B cell (primary cell): ENCODE measurements at regions not wholly inside any gene's neighbourhood (a gene's known extent, or its start where the extent isn't known, plus 50 kb on each side); places are given as distances from the start of the nearest gene placed in this dataset.

Experiments
- CTCF ChIP-seq: fragments of 200-600 bp; IDR thresholded peaks from one replicate; pipeline ENCODE4 v1.8.0; 2022; ENCODE audit warnings: antibody characterized with exemption, mild to moderate bottlenecking
- EZH2 ChIP-seq: IDR thresholded peaks from 2 replicates; pipeline ENCODE4 v1.6.1; 2012; ENCODE audit warnings: borderline replicate concordance, low read depth, mild to moderate bottlenecking, moderate library complexity, low read length; ENCODE audit not compliant: insufficient read depth, poor library complexity, severe bottlenecking

- TF ChIP-seq CTCF (no peak), EZH2 (no peak)
Measured at GRCh38 chr5:174505621-174506020, 218.8 kb upstream of the MSX2 start.
